Stimulated activated CD4-positive, alpha-beta T cell treated with anti-CD3 and anti-CD28 coated beads, Interleukin-1b, Interleukin-23, amount 100 ng/mL, for 48 hours (primary cell): ENCODE measurements at regions not wholly inside any gene's neighbourhood (a gene's known extent, or its start where the extent isn't known, plus 50 kb on each side); places are given as distances from the start of the nearest gene placed in this dataset.

Experiments
- DNase-seq: peaks from one replicate; pipeline ENCODE4 v3.0.0-alpha.2; 2020

- no peak for DNase-seq
Observed at GRCh38 chr1:219798283-219799030, 129.9 kb downstream of the SLC30A10 start.

- DNase-seq = no peak
Observed at GRCh38 chr1:219797683-219798082, 130.7 kb downstream of the SLC30A10 start.

DNA sequence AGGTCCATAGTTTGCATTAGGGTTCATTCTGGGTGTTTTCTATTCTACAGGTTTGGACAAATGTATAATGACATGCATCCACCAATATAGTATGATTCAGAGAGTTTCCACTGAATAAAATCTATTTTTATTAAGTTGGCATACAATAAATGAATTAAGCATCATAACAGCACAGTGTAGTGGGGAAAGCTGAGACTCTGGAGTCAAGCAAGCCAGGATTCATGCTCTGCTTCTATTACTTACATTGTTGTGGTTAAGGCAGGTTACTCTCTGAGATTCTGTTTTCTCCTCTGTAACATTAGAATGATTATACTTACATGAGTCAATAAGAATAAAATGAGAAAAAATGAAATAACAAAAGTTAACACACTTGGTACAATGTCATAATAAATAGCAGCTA is 131.3 kb downstream of the SLC30A10 start:
- no peak for DNase-seq

- DNase-seq = no peak
Observed at GRCh38 chr1:219795363-219795917, 132.9 kb downstream of the SLC30A10 start.

GRCh38 chr1:219794085-219794743 is 134.1 kb downstream of the SLC30A10 start:
- DNase-seq = no peak

GRCh38 chr1:219792337-219793021 is 135.9 kb downstream of the SLC30A10 start:
- DNase-seq = no peak

- DNase-seq = no peak
Observed at GRCh38 chr1:219791766-219792165, 136.6 kb downstream of the SLC30A10 start.

- DNase-seq = no peak
Observed at GRCh38 chr1:219790834-219791615, 137.3 kb downstream of the SLC30A10 start.

GRCh38 chr1:219788700-219789099 is 139.7 kb downstream of the SLC30A10 start:
- no peak for DNase-seq

DNA sequence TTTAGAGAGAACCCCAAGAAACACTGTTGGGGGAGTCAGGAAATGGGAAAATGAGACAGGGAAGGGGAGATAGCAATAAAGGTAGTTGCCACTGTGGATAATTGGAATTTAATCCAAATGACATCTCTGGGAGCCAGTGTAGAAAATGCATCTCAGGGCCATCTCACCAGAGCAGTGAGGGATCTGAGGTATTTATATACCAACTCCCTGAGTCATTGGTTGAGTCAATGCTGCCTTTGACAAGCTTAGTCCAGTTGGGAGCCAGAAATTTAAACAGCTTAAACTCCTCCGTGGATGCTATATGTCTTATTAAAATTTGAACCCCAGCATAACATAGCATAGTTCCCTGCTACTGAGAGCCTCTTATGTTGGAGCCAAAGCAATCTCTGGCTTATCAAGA is 140.3 kb downstream of the SLC30A10 start:
- no peak for DNase-seq

DNA sequence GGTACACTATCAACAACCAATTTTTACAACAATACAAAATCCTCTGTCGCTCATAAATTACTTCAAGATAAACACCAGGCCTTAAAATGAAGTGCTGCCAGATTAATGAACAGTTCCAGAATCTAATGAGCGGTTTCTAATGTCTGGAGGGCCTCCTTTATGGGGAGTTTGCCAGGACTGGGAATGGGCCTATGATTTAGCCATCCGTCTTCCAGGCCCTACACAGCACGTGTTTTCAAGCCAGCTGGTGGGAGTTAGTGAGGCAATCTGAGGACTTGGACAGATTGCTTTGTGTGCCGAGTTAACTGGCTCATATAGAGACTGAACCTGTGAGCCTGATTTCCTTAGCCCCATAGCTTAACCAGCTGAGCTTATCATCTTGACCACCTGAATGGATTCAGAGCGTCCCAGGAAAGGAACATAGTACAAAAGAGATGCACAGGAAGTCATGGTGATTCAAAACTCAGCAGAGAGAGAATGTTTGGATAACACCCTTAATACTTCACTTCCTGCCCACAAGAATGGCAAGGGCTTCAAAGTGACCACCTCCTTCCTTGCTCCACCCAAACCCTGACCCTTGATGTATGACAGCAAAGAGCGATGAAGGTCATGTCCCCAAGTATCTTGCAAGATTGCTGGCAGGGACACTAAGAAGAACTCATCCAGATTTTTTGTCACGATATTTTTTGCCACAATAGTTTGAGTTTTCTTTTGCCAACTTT is 143.5 kb downstream of the SLC30A10 start:
- DNase-seq = no peak

DNA sequence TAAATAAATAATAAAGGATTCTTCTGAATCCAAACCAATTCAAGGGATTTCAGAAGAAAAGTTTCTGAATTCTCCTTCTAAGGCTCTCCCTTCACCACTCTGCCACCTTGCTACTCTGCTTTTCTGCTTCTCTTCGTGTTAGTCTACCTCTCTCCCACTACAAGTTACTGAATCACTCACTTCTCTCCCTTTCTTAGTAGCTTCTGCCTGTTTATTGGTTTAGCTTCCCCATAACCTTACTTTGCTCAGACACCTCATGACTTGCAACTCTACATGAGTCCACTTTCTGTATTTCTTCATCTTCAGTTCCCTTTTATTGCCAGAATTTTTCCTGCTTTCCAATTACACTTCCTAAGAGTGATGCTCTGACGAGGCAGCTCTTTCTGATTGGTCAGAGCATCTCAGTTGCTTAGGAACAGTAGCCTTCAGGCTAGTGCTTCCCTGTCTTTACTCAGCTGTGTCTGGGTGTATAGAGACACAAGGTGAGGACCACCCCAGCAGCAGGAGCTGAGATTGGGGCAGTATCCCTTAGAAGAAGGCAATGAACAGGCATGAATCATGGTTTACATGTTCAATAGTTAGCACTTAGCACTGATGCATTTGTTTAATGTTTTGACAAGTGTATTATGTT is 144.6 kb downstream of the SLC30A10 start:
- DNase-seq = no peak

DNA sequence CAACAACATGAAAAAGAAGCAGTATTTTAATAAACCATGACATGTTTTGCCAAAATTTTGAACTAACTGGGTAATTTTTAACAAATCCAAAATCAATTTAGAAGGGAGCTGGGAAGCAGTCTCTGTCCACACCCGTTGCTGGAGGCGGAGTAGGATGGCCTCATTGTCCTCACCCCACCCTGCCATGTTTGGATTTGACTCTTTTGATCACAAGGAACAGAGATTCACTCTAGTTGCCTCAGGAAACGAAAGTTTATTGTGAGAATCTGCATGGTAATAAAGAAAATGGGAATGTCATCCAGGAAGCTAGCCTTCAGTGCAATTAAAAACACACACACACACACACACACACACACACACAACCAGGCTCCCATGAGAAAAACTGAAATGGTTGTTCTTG is 145.4 kb downstream of the SLC30A10 start:
- DNase-seq = no peak

- DNase-seq = no peak
Observed at GRCh38 chr1:219782311-219782710, 146.0 kb downstream of the SLC30A10 start.

DNA sequence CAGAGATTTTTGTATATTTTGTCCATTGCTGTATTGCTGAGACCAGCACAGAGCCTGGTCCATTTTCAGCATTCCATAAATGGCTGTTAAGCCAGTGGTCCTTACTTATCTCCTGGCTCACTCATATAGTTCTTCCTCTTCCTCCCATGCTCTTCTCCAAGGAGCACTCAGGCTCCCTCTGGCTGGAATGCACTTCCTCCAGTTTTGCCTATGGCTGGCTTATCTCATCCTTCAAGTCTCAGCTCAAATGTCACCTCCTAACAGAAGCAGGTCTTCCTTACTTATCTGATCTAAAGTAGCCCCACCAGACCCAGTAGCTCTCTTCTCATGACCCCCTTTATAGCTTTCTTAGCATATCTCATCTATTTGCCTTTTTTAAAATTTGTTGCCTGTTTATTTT is 146.9 kb downstream of the SLC30A10 start:
- no peak for DNase-seq

- DNase-seq = no peak
Observed at GRCh38 chr1:219778793-219779369, 149.5 kb downstream of the SLC30A10 start.

GRCh38 chr1:219778110-219778509 is 150.2 kb downstream of the SLC30A10 start:
- DNase-seq = no peak

- DNase-seq = no peak
Observed at GRCh38 chr1:219774386-219774785, 154.0 kb downstream of the SLC30A10 start.

DNA sequence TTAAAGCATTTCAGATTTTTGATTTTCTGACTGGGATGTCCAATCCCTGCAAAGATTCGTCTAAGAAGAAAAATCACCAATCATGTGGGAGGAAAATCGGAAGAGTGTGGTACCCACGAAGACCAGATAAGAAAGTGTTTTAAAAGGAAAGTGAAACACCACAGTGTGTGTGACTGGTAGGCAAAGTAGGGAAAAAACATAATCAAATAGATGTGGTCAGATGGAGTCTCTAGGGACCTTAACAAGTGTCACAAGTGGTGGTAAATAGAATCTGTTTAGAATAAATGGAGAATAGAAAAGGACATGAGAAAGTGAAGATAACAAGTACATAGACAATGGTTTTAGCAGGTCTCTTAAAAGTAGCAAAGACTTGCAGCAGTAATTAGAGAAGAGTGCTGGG is 154.6 kb downstream of the SLC30A10 start:
- no peak for DNase-seq

DNA sequence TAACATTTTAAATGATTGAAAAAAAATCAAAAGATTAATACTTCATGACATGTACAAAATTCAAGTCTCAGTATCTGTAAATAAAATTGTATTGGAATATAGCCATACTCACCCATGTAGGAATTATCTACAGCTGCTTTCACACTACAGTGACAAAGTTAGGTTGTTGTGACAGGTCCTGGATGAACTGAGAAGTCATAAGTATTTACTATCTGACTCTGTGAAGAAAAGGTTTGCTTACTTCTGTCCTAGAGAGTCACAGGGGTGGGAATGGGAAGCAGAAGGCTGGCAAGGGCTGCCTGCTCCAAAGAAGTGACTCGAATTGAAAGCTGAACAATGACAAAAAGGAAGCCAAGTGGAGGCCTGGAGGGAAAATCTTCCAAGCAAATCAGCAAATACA is 155.2 kb downstream of the SLC30A10 start:
- no peak for DNase-seq
